NCI-H1930 (cell line): ENCODE measurements at regions not wholly inside any gene's neighbourhood (a gene's known extent, or its start where the extent isn't known, plus 50 kb on each side); places are given as distances from the start of the nearest gene placed in this dataset.
"Not testable (repeated sequence)": the region's sequence is repeated elsewhere in the genome, so short reads cannot be mapped to it uniquely, and the experiment has no call there.

Experiments used
- DNase-seq, 2 experiments: peaks; one replicate each; lab custom pipeline; 2025; lab: John Stamatoyannopoulos, UW

GRCh38 chr5:100232736-100233135 lies 302.4 kb upstream of the FAM174A start:
- no peak for DNase-seq

- no peak for DNase-seq
These were observed 346.4 kb upstream of the FAM174A start for GRCh38 chr5:100188778-100189177.

GRCh38 chr5:100188339-100188738 lies 346.8 kb upstream of the FAM174A start:
- DNase-seq: no peak

- DNase-seq: no peak
These were observed 349.0 kb upstream of the FAM174A start for GRCh38 chr5:100186181-100186580.

- no peak for DNase-seq
These were observed 352.8 kb upstream of the FAM174A start for GRCh38 chr5:100182402-100182801.

GRCh38 chr5:100175346-100175745 lies 359.8 kb upstream of the FAM174A start:
- no peak for DNase-seq

GRCh38 chr5:100165309-100165708 lies 369.9 kb upstream of the FAM174A start:
- DNase-seq: no peak

GRCh38 chr5:100161868-100162267 lies 373.3 kb upstream of the FAM174A start:
- DNase-seq: no peak

- no peak for DNase-seq
These were observed 378.1 kb upstream of the FAM174A start for GRCh38 chr5:100157066-100157465.

GRCh38 chr5:100148239-100148638 lies 386.9 kb upstream of the FAM174A start:
- no peak for DNase-seq

GRCh38 chr5:100142607-100143006 lies 392.6 kb upstream of the FAM174A start:
- no peak for DNase-seq

- DNase-seq: no peak
These were observed 404.0 kb upstream of the FAM174A start for GRCh38 chr5:100131161-100131560.

GRCh38 chr5:100130307-100130706 lies 404.9 kb upstream of the FAM174A start:
- DNase-seq: no peak

GRCh38 chr5:100119903-100120302 lies 415.3 kb upstream of the FAM174A start:
- DNase-seq: no peak

- no peak for DNase-seq
These were observed 424.7 kb upstream of the FAM174A start for GRCh38 chr5:100110497-100110896.

- DNase-seq: no peak
These were observed 426.3 kb upstream of the FAM174A start for GRCh38 chr5:100108883-100109282.

GRCh38 chr5:100103592-100104119 lies 431.5 kb upstream of the FAM174A start:
- not testable (repeated sequence) for DNase-seq

- not testable (repeated sequence) for DNase-seq
These were observed 433.7 kb upstream of the FAM174A start for GRCh38 chr5:100101466-100101865.

- DNase-seq: not testable (repeated sequence)
These were observed 438.8 kb upstream of the FAM174A start for GRCh38 chr5:100096328-100096727.

GRCh38 chr5:100080703-100081102 lies 454.5 kb upstream of the FAM174A start:
- not testable (repeated sequence) for DNase-seq

GRCh38 chr5:100079163-100079562 lies 456.0 kb upstream of the FAM174A start:
- DNase-seq: not testable (repeated sequence)

GRCh38 chr5:100066020-100066419 lies 469.2 kb upstream of the FAM174A start:
- not testable (repeated sequence) for DNase-seq

GRCh38 chr5:100043475-100043874 lies 491.7 kb upstream of the FAM174A start:
- DNase-seq: no peak

GRCh38 chr5:100026606-100027005 lies 508.6 kb upstream of the FAM174A start:
- no peak for DNase-seq

- no peak for DNase-seq
These were observed 511.6 kb upstream of the FAM174A start for GRCh38 chr5:100023536-100023935.
